Heart left ventricle (tissue), 16 donors: ENCODE measurements at regions not wholly inside any gene's neighbourhood (a gene's known extent, or its start where the extent isn't known, plus 50 kb on each side); places are given as distances from the start of the nearest gene placed in this dataset.

Experiments
- ATAC-seq, 4 donors: fragments of 200-7000 bp; cut with Tn5 transposase; one replicate each; pipeline ENCODE4 v1.9.1; 2020 to 2022; ENCODE audit warnings: moderate library complexity in 4 of 4, mild to moderate bottlenecking in 3 of 4, moderate number of reproducible peaks in 1 of 4
- DNase-seq, 5 donors: peaks; one replicate each; pipeline ENCODE4 v3.0.0-alpha.2; 2020
- H3K27ac ChIP-seq, 12 donors: fragments of 200-600 bp; sonication (generic) in 4 of 12; one replicate each; pipeline versions ENCODE4 v1.5.0 to v1.8.0; 2016 to 2022; ENCODE audit warnings: mild to moderate bottlenecking in 2 of 12
- H3K27me3 ChIP-seq, 9 donors: fragments of 200-600 bp; sonication (generic) in 2 of 9; one replicate each; pipeline versions ENCODE4 v1.5.1 to v1.8.0; 2016 to 2022; ENCODE audit warnings: mild to moderate bottlenecking in 3 of 9
- H3K36me3 ChIP-seq, 9 donors: fragments of 200-600 bp; sonication (generic) in 2 of 9; one replicate each; pipeline versions ENCODE4 v1.5.0 to v1.8.0; 2018 to 2022; ENCODE audit warnings: mild to moderate bottlenecking in 2 of 9
- H3K4me1 ChIP-seq, 12 donors: fragments of 200-600 bp; sonication (generic) in 4 of 12; one replicate each; pipeline versions ENCODE4 v1.5.0 to v1.8.0; 2016 to 2022; ENCODE audit warnings: mild to moderate bottlenecking in 3 of 12
- H3K4me3 ChIP-seq, 12 donors: fragments of 200-600 bp; sonication (generic) in 4 of 12; one replicate each; pipeline versions ENCODE4 v1.5.0 to v1.8.0; 2017 to 2022; ENCODE audit warnings: mild to moderate bottlenecking in 9 of 12, moderate library complexity in 4 of 12
- H3K9me3 ChIP-seq, 12 donors: fragments of 200-600 bp; sonication (generic) in 4 of 12; one replicate each; pipeline versions ENCODE4 v1.5.0 to v1.8.0; 2016 to 2022; ENCODE audit warnings: mild to moderate bottlenecking in 1 of 12
- POLR2A ChIP-seq, 2 donors: fragments of 450-650 bp; IDR thresholded peaks; one replicate each; pipeline ENCODE4 v1.6.1; 2017; ENCODE audit warnings: antibody characterized with exemption in 2 of 2, mild to moderate bottlenecking in 2 of 2, moderate library complexity in 2 of 2
- WGBS, 4 donors: extraction: QIAGEN DNeasy Blood & Tissue Kit in 2 of 4; methylation state at CpG; one replicate each; pipeline versions ENCODE4 v1.1.5 to v1.1.7; 2013 to 2018; 5-methylcytosine and 5-hydroxymethylcytosine counted together
- intact Hi-C, 10 donors: fragments of 100-400 bp; cut with DNase I; formaldehyde crosslinking; loops; one replicate each; pipeline versions ENCODE4 v1.11.1 to v1.14.2; 2022
- TF ChIP-seq, protein P1 (sequence below), 12 donors: fragments of 200-600 bp; sonication (generic) in 4 of 12; IDR thresholded peaks; one replicate each; pipeline versions ENCODE4 v1.5.0 to v1.8.0; 2018 to 2022; ENCODE audit warnings: antibody characterized with exemption in 12 of 12, mild to moderate bottlenecking in 5 of 12
- donor health status: ischemic (EF 13 %, LVEDD 7.1; RV severe dilation, severe dysfunction).
- donor health status: healthy with polysubstance abuse.
- donor health status: DM: no; HTN: yes; CAD: no.
- donor health status: DM: no; HTN: no; CAD: no.
- donor health status: ischemic (EF 25% LVEDD 6.9; RV normal size, moderate dysfunction).
- donor health status: ischemic (EF 25% LVEDD 5.7; RV mildly dilated, moderate dysfunction).
- donor health status: healthy.
- donor health status: DM: yes; HTN: yes; CAD: no.
- donor health status: ischemic (EF 35%, LVEDD 5.7; RV mildly dilated, moderate dysfunction).
- donor health status: nonischemic (EF 11% LVEDD 7.7; RV severe dilation, severe dysfunction).
- donor health status: DM: yes; HTN: yes; CAD: no.
- donor health status: PGD.
- donor health status: ischemic (EF 29% LVEDD 5.4; RV normal size, mild dysfunction).
- donor health status: nonischemic (EF 23%, LVEDD 6.1; RV moderate dilation, normal function).

DNA sequence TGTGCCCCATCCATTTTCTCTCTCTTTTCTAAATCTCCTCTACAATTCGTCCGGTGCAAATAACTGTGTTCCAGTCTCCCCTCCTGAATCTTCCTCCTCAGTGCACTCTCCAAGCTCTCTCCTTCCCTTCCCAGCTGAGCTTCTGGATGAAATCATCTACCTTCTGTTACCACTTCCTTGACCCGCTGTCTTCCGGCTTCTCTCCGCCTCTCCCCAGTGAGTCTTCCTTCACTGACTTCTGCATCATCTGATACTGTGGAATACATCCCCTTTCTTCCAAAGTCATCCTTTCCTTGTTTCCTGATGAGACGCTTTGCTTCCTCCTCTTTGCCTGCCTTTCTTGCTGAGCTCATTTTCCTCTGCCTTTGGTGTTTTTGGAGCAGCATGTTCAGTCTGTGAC lies 96.9 kb downstream of the MAB21L3 start:
- H3K36me3 ChIP-seq = no peaks in the 10 kb centered on the region
- no peak overlapping the region for H3K4me3 ChIP-seq
- no peak for ATAC-seq
- DNase-seq = no peak
- H3K27ac ChIP-seq = no peak overlapping the region
- H3K9me3 ChIP-seq = peaks cover 0 to 11% (median 0%) of the 10 kb centered on the region in 12 donors
- no peaks in the 10 kb centered on the region for H3K4me1 ChIP-seq
- no peaks in the 10 kb centered on the region for H3K27me3 ChIP-seq
- 68 to 79% (median 77%) methylated on average over 6 of the region's 6 CpGs for WGBS, 4 donors
- intact Hi-C loops = no loop called here
- TF ChIP-seq, protein P1, sequence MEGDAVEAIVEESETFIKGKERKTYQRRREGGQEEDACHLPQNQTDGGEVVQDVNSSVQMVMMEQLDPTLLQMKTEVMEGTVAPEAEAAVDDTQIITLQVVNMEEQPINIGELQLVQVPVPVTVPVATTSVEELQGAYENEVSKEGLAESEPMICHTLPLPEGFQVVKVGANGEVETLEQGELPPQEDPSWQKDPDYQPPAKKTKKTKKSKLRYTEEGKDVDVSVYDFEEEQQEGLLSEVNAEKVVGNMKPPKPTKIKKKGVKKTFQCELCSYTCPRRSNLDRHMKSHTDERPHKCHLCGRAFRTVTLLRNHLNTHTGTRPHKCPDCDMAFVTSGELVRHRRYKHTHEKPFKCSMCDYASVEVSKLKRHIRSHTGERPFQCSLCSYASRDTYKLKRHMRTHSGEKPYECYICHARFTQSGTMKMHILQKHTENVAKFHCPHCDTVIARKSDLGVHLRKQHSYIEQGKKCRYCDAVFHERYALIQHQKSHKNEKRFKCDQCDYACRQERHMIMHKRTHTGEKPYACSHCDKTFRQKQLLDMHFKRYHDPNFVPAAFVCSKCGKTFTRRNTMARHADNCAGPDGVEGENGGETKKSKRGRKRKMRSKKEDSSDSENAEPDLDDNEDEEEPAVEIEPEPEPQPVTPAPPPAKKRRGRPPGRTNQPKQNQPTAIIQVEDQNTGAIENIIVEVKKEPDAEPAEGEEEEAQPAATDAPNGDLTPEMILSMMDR (IDR thresholded peaks at IDR 0.05) = no peak
- no peak for TF ChIP-seq POLR2A (IDR thresholded peaks at IDR 0.05)

DNA sequence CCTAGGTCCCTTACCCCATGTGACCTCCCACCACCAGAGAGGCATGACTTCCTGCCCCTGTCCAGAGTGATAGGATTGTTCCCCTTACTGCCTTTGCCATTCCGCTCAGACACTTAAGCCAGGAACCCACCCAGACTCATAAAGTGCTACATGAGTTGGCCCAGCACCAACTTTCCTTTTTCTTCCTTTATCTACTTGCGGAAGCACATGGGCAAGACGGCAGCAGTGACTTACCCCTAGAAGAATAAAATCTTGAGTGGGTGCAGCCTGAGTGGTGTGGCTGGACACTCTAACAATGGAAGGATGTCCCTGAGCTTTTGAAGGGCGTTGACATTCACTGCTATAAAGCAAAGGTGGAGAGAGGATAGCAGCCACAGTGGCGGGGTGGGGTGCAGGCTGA lies 100.1 kb downstream of the MAB21L3 start:
- ATAC-seq = no peak
- Histone ChIP-seq H3K9me3 (peaks cover 0 to 8% (median 0%) of the 10 kb centered on the region in 12 donors), H3K4me1 (no peaks in the 10 kb centered on the region), H3K36me3 (no peaks in the 10 kb centered on the region), H3K27me3 (no peaks in the 10 kb centered on the region), H3K4me3 (no peak overlapping the region), H3K27ac (no peak overlapping the region)
- DNase-seq = no peak
- intact Hi-C loops = no loop called here
- WGBS, 4 donors = 50 to 78% (median 66%) methylated on average over 5 of the region's 5 CpGs
- TF ChIP-seq, protein P1 (IDR thresholded peaks at IDR 0.05) = no peak
- no peak for TF ChIP-seq POLR2A (IDR thresholded peaks at IDR 0.05)

DNA sequence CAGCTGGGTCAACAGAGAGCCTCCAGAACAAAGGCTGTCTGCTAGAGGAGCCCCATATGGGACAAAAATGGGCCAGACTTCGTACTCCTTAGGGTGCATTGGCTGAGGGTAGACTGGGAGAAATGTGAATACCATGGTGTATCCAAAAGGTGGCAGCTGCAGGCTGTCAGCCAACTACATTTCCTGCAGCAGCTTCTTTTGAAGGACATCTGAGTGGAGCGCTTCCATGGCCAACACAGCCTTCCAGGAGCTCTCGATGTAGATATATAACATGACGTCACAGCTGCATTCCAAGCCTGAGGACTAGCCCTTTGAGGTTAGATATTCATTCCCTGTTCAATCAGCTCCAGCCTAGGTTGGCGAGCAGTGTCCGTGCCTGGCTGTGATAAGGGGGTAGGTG lies 107.7 kb downstream of the MAB21L3 start:
- peak overlapping the region in 1 of 12 donors; percentile 44 for H3K27ac ChIP-seq
- peaks cover 0 to 7% (median 0%) of the 10 kb centered on the region in 12 donors for H3K4me1 ChIP-seq
- ATAC-seq (peak; percentile 87 to 95 (median 92)), DNase-seq (peak in 4 of 5 donors; percentile 26 to 72 (median 58))
- H3K27me3 ChIP-seq = no peaks in the 10 kb centered on the region
- H3K36me3 ChIP-seq = no peaks in the 10 kb centered on the region
- H3K9me3 ChIP-seq = no peaks in the 10 kb centered on the region
- no peak overlapping the region for H3K4me3 ChIP-seq
- no peak for TF ChIP-seq POLR2A (IDR thresholded peaks at IDR 0.05)
- TF ChIP-seq, protein P1 (IDR thresholded peaks at IDR 0.05) = peak in 1 of 12 donors; percentile 8
- intact Hi-C loops = loop anchor here in 1 of 10 donors (5.0 kb wide), 1 partner anchor 163 kb away; no protein-coding TSS in a partner anchor
- 27 to 43% (median 34%) methylated on average over 6 of the region's 6 CpGs for WGBS, 4 donors

DNA sequence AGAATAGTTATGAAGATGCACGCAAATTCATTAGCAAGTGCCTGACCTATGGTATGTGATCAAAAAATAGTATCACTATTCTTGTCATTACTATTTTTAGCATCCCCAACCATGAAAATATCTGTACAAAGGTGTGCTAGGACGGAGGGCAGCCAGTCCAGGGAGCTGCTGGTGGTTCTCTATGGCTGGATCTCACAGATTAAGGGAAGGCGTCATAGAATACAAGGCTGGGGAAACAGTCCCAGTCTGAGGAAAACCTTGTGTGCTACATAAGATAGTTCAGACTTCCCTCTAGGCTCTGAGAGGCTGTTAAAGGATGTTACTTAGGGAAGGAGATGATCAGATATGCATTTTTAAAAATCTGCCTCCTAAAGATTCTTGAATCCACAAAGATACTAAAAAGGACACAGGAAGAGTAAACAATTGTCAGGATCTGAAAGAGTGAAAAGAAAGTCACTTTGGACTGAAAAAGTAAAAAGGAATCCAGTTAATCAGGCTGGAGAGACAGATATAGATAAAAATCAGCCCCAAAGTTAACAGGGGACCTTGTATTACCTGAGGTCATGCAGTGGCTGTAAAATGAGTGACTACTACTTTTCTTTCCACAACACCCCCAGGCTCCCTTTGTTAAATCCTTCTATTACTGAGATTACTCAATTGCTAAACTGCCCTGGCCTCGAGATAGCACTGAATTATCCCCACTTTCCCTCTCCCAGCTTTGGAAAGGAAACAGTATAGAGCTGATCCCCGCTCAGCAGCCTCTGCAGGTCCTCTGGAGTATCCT lies 108.6 kb downstream of the MAB21L3 start:
- DNase-seq = no peak
- H3K36me3 ChIP-seq = no peaks in the 10 kb centered on the region
- H3K27ac ChIP-seq = peak overlapping the region in 1 of 12 donors; percentile 44
- H3K9me3 ChIP-seq = no peaks in the 10 kb centered on the region
- peaks cover 0 to 7% (median 0%) of the 10 kb centered on the region in 12 donors for H3K4me1 ChIP-seq
- H3K4me3 ChIP-seq = no peak overlapping the region
- no peaks in the 10 kb centered on the region for H3K27me3 ChIP-seq
- no peak for TF ChIP-seq POLR2A (IDR thresholded peaks at IDR 0.05)
- TF ChIP-seq, protein P1 (IDR thresholded peaks at IDR 0.05) = no peak
- intact Hi-C loops = loop anchor here in 2 of 10 donors (5.0 to 10.0 kb wide), 2 partner anchors 125 to 162 kb away; no protein-coding TSS in a partner anchor
- 57 to 64% (median 60%) methylated on average over 5 of the region's 5 CpGs for WGBS, 4 donors
- peak; percentile 6 to 47 (median 16) for ATAC-seq
